Astrocyte (in vitro differentiated cells and primary cell): ENCODE measurements at regions not wholly inside any gene's neighbourhood (a gene's known extent, or its start where the extent isn't known, plus 50 kb on each side); places are given as distances from the start of the nearest gene placed in this dataset.

Experiments
- CTCF ChIP-seq: IDR thresholded peaks from 2 replicates; pipeline ENCODE4 v1.5.1; 2011; ENCODE audit warnings: low read depth, mild to moderate bottlenecking, inconsistent platforms, low read length, moderate library complexity; ENCODE audit not compliant: insufficient read depth
- EZH2 ChIP-seq: IDR thresholded peaks from 2 replicates; pipeline ENCODE4 v1.6.1; 2012; ENCODE audit warnings: mild to moderate bottlenecking, low read length, inconsistent platforms; ENCODE audit not compliant: insufficient read depth

GRCh38 chr3:107008213-107008612 lies 369.0 kb upstream of the CCDC54 start:
- TF ChIP-seq CTCF, result no peak
- no peak for TF ChIP-seq EZH2
